ENCODE measurements at regions not wholly inside any gene's neighbourhood (a gene's known extent, or its start where the extent isn't known, plus 50 kb on each side); places are given as distances from the start of the nearest gene placed in this dataset.

- DNase-seq = no peak
Measured at GRCh38 chr5:77157732-77158532, 52.5 kb upstream of the PDE8B start.

- DNase-seq = no peak
Measured at GRCh38 chr5:77156379-77156778, 54.1 kb upstream of the PDE8B start.

- DNase-seq = no peak
Measured at GRCh38 chr5:77155179-77155785, 55.2 kb upstream of the PDE8B start.

GRCh38 chr5:77152441-77152840, 58.0 kb upstream of the PDE8B start:
- DNase-seq = no peak

GRCh38 chr5:77151501-77151900, 59.0 kb upstream of the PDE8B start:
- no peak for DNase-seq

- DNase-seq = no peak
Measured at GRCh38 chr5:77146896-77147295, 59.8 kb upstream of the ZBED3 start.

- DNase-seq = no peak
Measured at GRCh38 chr5:77145666-77146065, 58.6 kb upstream of the ZBED3 start.

- no peak for DNase-seq
Measured at GRCh38 chr5:77144837-77145139, 57.7 kb upstream of the ZBED3 start.

GRCh38 chr5:77143998-77144836, 57.1 kb upstream of the ZBED3 start:
- DNase-seq = peak; percentile 25

GRCh38 chr5:77140350-77140749, 53.3 kb upstream of the ZBED3 start:
- no peak for DNase-seq

GRCh38 chr5:77139001-77139400, 51.9 kb upstream of the ZBED3 start:
- peak; percentile 16 for DNase-seq
